ENCODE measurements at regions not wholly inside any gene's neighbourhood (a gene's known extent, or its start where the extent isn't known, plus 50 kb on each side); places are given as distances from the start of the nearest gene placed in this dataset.

DNA sequence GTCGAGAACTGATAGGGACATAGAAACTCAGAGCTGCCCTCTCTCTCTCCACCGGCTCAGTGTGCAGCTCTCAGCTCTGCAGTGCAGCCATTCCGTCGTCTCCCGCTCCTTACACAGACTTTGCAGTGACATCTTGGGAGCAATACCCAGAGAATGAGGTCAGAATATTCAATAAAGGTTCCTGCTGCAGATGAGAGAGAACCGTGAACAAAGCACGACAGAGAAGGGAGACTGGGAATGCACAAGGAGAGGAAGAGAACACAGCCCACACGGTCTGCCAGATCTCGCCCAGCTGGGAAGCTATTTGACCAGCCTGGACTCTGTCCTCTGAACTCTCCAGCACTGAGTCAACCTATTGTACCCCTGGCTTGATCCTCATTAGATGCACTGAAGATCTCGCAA lies 118.0 kb upstream of the PPARGC1A start:
- in situ Hi-C loops (cut with MboI), result no loop called here
- FAIRE-seq, result no peak

More for the DNA sequence above, 118.0 kb upstream of the PPARGC1A start:
- no peaks in the 10 kb centered on the region for H3K9me3 ChIP-seq (replicated peaks; ENCODE audit: control insufficient read depth, insufficient read depth, low read depth, low read length)
- no peaks in the 10 kb centered on the region for H3K9me1 ChIP-seq (ENCODE audit: control insufficient read depth, insufficient read depth, low read length)
- no peaks in the 10 kb centered on the region for H3K79me2 ChIP-seq (ENCODE audit: control insufficient read depth, insufficient read depth, low read length)
- POLR2A ChIA-PET, result interaction anchor here (0.9 kb wide), 1 partner anchor 16 kb away, joined by 4 read pairs; no protein-coding TSS in a partner anchor
- 2% methylated on average over 9 of the region's 10 CpGs for WGBS (ENCODE audit: insufficient coverage, low coverage, missing lambda C conversion rate)
- no peak overlapping the region for H3K4me3 ChIP-seq
- H3K36me3 ChIP-seq (ENCODE audit: control insufficient read depth, insufficient read depth, low read length), result no peaks in the 10 kb centered on the region
- CTCF ChIA-PET (ENCODE audit: low intra/inter-chr PET ratio), result no interaction called here
- no peaks in the 10 kb centered on the region for H3K4me1 ChIP-seq (replicated peaks in 1 of 2; ENCODE audit: control insufficient read depth in 2 of 2, insufficient read depth in 2 of 2, low read length in 2 of 2)
- intact Hi-C loops (cut with micrococcal nuclease), result no loop called here
- DNase-seq (ENCODE audit: extremely low read depth in 1 of 4, low spot score in 3 of 4) (no peak), ATAC-seq (no peak)
- no peaks in the 10 kb centered on the region for H3K27me3 ChIP-seq (ENCODE audit: control insufficient read depth in 2 of 2, insufficient read depth in 2 of 2, low read length in 2 of 2)
- H3K27ac ChIP-seq (ENCODE audit: extremely low read depth, low read depth, low read length), result no peak overlapping the region
- no peak overlapping the region for H2AFZ ChIP-seq (ENCODE audit: low read depth, low read length)
- H3K4me2 ChIP-seq (ENCODE audit: insufficient read depth, low read length), result no peak overlapping the region
- TF ChIP-seq XRCC5 (IDR thresholded peaks at IDR 0.05; ENCODE audit: low read depth, low read length) (no peak), JUN (IDR thresholded peaks at IDR 0.05; ENCODE audit: borderline replicate concordance, low read depth, low read length) (no peak), JUN (CRISPR knock-in tag; IDR thresholded peaks at IDR 0.05; ENCODE audit: borderline replicate concordance) (no peak), DNMT1 (IDR thresholded peaks at IDR 0.05) (no peak), TEAD1 (CRISPR knock-in tag; IDR thresholded peaks at IDR 0.05) (no peak), ATF7 (IDR thresholded peaks at IDR 0.05) (no peak), NFRKB (IDR thresholded peaks at IDR 0.05; ENCODE audit: low read depth) (no peak), ZNF518B (CRISPR knock-in tag; IDR thresholded peaks at IDR 0.05) (no peak), ZNF24 (IDR thresholded peaks at IDR 0.05) (no peak), ELF2 (CRISPR knock-in tag; IDR thresholded peaks at IDR 0.05) (no peak), NFXL1 (CRISPR knock-in tag; IDR thresholded peaks at IDR 0.05) (no peak), CTBP1 (IDR thresholded peaks at IDR 0.05; ENCODE audit: borderline replicate concordance) (no peak)
- TF ChIP-seq, protein P1, sequence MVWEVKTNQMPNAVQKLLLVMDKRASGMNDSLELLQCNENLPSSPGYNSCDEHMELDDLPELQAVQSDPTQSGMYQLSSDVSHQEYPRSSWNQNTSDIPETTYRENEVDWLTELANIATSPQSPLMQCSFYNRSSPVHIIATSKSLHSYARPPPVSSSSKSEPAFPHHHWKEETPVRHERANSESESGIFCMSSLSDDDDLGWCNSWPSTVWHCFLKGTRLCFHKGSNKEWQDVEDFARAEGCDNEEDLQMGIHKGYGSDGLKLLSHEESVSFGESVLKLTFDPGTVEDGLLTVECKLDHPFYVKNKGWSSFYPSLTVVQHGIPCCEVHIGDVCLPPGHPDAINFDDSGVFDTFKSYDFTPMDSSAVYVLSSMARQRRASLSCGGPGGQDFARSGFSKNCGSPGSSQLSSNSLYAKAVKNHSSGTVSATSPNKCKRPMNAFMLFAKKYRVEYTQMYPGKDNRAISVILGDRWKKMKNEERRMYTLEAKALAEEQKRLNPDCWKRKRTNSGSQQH (CRISPR knock-in tag; IDR thresholded peaks at IDR 0.05), result no peak
- no peaks in the 10 kb centered on the region for H4K20me1 ChIP-seq (replicated peaks; ENCODE audit: control insufficient read depth, insufficient read depth, low read length)
- BruUV-seq (replicated peaks), result no TSS peak
- H3K9ac ChIP-seq (ENCODE audit: insufficient read depth in 1 of 2, low read depth in 2 of 2, low read length in 2 of 2), result no peak overlapping the region
